Activated CD8-positive, alpha-beta T cell treated with anti-CD3 and anti-CD28 coated beads, Interleukin-2, amount 10 ng/mL, durations not matched to agents 7 days and 5 days (primary cell): ENCODE measurements at regions not wholly inside any gene's neighbourhood (a gene's known extent, or its start where the extent isn't known, plus 50 kb on each side); places are given as distances from the start of the nearest gene placed in this dataset.

ENCODE experiments used
- ATAC-seq: fragments of 150-1000 bp; cut with Tn5 transposase; one replicate; pipeline ENCODE4 v1.10.0; 2021; ENCODE audit warnings: moderate library complexity
- CTCF ChIA-PET: fragments of 350-600 bp; sonication (Branson Sonifier 250); formaldehyde crosslinking; loops from one replicate; lab custom pipeline; 2021; ENCODE audit warnings: antibody characterized with exemption; lab: Charles Lee
- POLR2A ChIA-PET: fragments of 350-600 bp; sonication (Branson Sonifier 250); formaldehyde crosslinking; loops from one replicate; lab custom pipeline; 2021; ENCODE audit warnings: antibody characterized with exemption; lab: Charles Lee
- DNase-seq: peaks from one replicate; pipeline ENCODE4 v3.0.0-alpha.2; 2020
- H3K27ac Mint-ChIP-seq: one replicate; pipeline ENCODE4 v1.8.0; 2021; ENCODE audit warnings: mild to moderate bottlenecking, mixed read lengths
- H3K27me3 Mint-ChIP-seq: one replicate; pipeline ENCODE4 v1.8.0; 2021; ENCODE audit warnings: low read depth, mixed read lengths
- H3K36me3 Mint-ChIP-seq: one replicate; pipeline ENCODE4 v1.8.0; 2021; ENCODE audit warnings: low read depth, mixed read lengths
- H3K4me1 Mint-ChIP-seq: one replicate; pipeline ENCODE4 v1.8.0; 2021; ENCODE audit warnings: low read depth, mixed read lengths
- H3K4me3 Mint-ChIP-seq: one replicate; pipeline ENCODE4 v1.8.0; 2021; ENCODE audit warnings: mild to moderate bottlenecking, mixed read lengths
- H3K9me3 Mint-ChIP-seq: one replicate; pipeline ENCODE4 v1.8.0; 2022; ENCODE audit warnings: mixed read lengths; ENCODE audit not compliant: insufficient read depth

- H3K27me3 Mint-ChIP-seq: no peaks in the 10 kb centered on the region
- H3K4me3 Mint-ChIP-seq: no peak overlapping the region
- CTCF ChIA-PET: no interaction called here
- H3K36me3 Mint-ChIP-seq: no peaks in the 10 kb centered on the region
- H3K9me3 Mint-ChIP-seq: no peaks in the 10 kb centered on the region
- POLR2A ChIA-PET: no interaction called here
- H3K27ac Mint-ChIP-seq: no peak overlapping the region
- no peak for DNase-seq
- ATAC-seq: no peak
- H3K4me1 Mint-ChIP-seq: no peaks in the 10 kb centered on the region
Observed at GRCh38 chr10:71078454-71079145, 133.8 kb upstream of the UNC5B start.

- CTCF ChIA-PET: no interaction called here
- DNase-seq: no peak
- no peaks in the 10 kb centered on the region for H3K4me1 Mint-ChIP-seq
- H3K9me3 Mint-ChIP-seq: no peaks in the 10 kb centered on the region
- no peaks in the 10 kb centered on the region for H3K36me3 Mint-ChIP-seq
- no peak overlapping the region for H3K27ac Mint-ChIP-seq
- no peaks in the 10 kb centered on the region for H3K27me3 Mint-ChIP-seq
- H3K4me3 Mint-ChIP-seq: no peak overlapping the region
- POLR2A ChIA-PET: no interaction called here
- no peak for ATAC-seq
Observed at GRCh38 chr10:71079761-71080380, 132.5 kb upstream of the UNC5B start.

GRCh38 chr10:71080381-71081228, 131.8 kb upstream of the UNC5B start:
- ATAC-seq: no peak
- H3K27ac Mint-ChIP-seq: no peak overlapping the region
- no peak for DNase-seq
- ChIA-PET CTCF (no interaction called here), POLR2A (no interaction called here)
- no peaks in the 10 kb centered on the region for H3K9me3 Mint-ChIP-seq
- no peaks in the 10 kb centered on the region for H3K27me3 Mint-ChIP-seq
- no peak overlapping the region for H3K4me3 Mint-ChIP-seq
- H3K36me3 Mint-ChIP-seq: no peaks in the 10 kb centered on the region
- H3K4me1 Mint-ChIP-seq: no peaks in the 10 kb centered on the region

GRCh38 chr10:71081229-71081560, 131.2 kb upstream of the UNC5B start:
- H3K27me3 Mint-ChIP-seq: no peaks in the 10 kb centered on the region
- H3K9me3 Mint-ChIP-seq: no peaks in the 10 kb centered on the region
- no peak overlapping the region for H3K4me3 Mint-ChIP-seq
- ChIA-PET POLR2A (no interaction called here), CTCF (no interaction called here)
- ATAC-seq (no peak), DNase-seq (no peak)
- H3K36me3 Mint-ChIP-seq: no peaks in the 10 kb centered on the region
- no peak overlapping the region for H3K27ac Mint-ChIP-seq
- H3K4me1 Mint-ChIP-seq: no peaks in the 10 kb centered on the region

- ATAC-seq (no peak), DNase-seq (no peak)
- H3K9me3 Mint-ChIP-seq: no peaks in the 10 kb centered on the region
- POLR2A ChIA-PET: no interaction called here
- H3K27me3 Mint-ChIP-seq: no peaks in the 10 kb centered on the region
- CTCF ChIA-PET: no interaction called here
- no peak overlapping the region for H3K4me3 Mint-ChIP-seq
- no peaks in the 10 kb centered on the region for H3K36me3 Mint-ChIP-seq
- H3K27ac Mint-ChIP-seq: no peak overlapping the region
- H3K4me1 Mint-ChIP-seq: no peaks in the 10 kb centered on the region
Observed at GRCh38 chr10:71081912-71082311, 130.5 kb upstream of the UNC5B start.

GRCh38 chr10:71082960-71083715, 129.2 kb upstream of the UNC5B start:
- no peak for DNase-seq
- ATAC-seq: no peak
- Mint-ChIP-seq H3K9me3 (no peaks in the 10 kb centered on the region), H3K4me3 (no peak overlapping the region), H3K27ac (no peak overlapping the region), H3K36me3 (no peaks in the 10 kb centered on the region), H3K4me1 (no peaks in the 10 kb centered on the region), H3K27me3 (no peaks in the 10 kb centered on the region)
- ChIA-PET POLR2A (no interaction called here), CTCF (no interaction called here)

GRCh38 chr10:71083716-71083975, 128.7 kb upstream of the UNC5B start:
- Mint-ChIP-seq H3K36me3 (no peaks in the 10 kb centered on the region), H3K27ac (no peak overlapping the region), H3K27me3 (no peaks in the 10 kb centered on the region), H3K9me3 (no peaks in the 10 kb centered on the region), H3K4me1 (no peaks in the 10 kb centered on the region), H3K4me3 (no peak overlapping the region)
- ChIA-PET POLR2A (no interaction called here), CTCF (no interaction called here)
- DNase-seq (no peak), ATAC-seq (no peak)

- ATAC-seq (no peak), DNase-seq (no peak)
- H3K9me3 Mint-ChIP-seq: no peaks in the 10 kb centered on the region
- no peak overlapping the region for H3K4me3 Mint-ChIP-seq
- H3K36me3 Mint-ChIP-seq: no peaks in the 10 kb centered on the region
- H3K27me3 Mint-ChIP-seq: no peaks in the 10 kb centered on the region
- CTCF ChIA-PET: no interaction called here
- no peaks in the 10 kb centered on the region for H3K4me1 Mint-ChIP-seq
- POLR2A ChIA-PET: no interaction called here
- H3K27ac Mint-ChIP-seq: no peak overlapping the region
Observed at GRCh38 chr10:71084061-71084817, 128.1 kb upstream of the UNC5B start.

GRCh38 chr10:71084818-71085126, 127.6 kb upstream of the UNC5B start:
- peak; percentile 16 for DNase-seq
- no peak for ATAC-seq
- CTCF ChIA-PET: no interaction called here
- H3K27me3 Mint-ChIP-seq: no peaks in the 10 kb centered on the region
- H3K9me3 Mint-ChIP-seq: no peaks in the 10 kb centered on the region
- POLR2A ChIA-PET: no interaction called here
- no peak overlapping the region for H3K4me3 Mint-ChIP-seq
- H3K27ac Mint-ChIP-seq: no peak overlapping the region
- no peaks in the 10 kb centered on the region for H3K36me3 Mint-ChIP-seq
- H3K4me1 Mint-ChIP-seq: no peaks in the 10 kb centered on the region

GRCh38 chr10:71085689-71086438, 126.5 kb upstream of the UNC5B start:
- DNase-seq: peak; percentile 16
- H3K4me3 Mint-ChIP-seq: no peak overlapping the region
- no peaks in the 10 kb centered on the region for H3K36me3 Mint-ChIP-seq

GRCh38 chr10:71086439-71087080, 125.8 kb upstream of the UNC5B start:
- ChIA-PET POLR2A (no interaction called here), CTCF (no interaction called here)
- Mint-ChIP-seq H3K4me1 (no peaks in the 10 kb centered on the region), H3K9me3 (no peaks in the 10 kb centered on the region), H3K4me3 (no peak overlapping the region), H3K36me3 (no peaks in the 10 kb centered on the region), H3K27me3 (no peaks in the 10 kb centered on the region), H3K27ac (no peak overlapping the region)
- DNase-seq (peak; percentile 1), ATAC-seq (no peak)

More at GRCh38 chr10:71085689-71086438, 126.5 kb upstream of the UNC5B start:
- H3K27me3 Mint-ChIP-seq: no peaks in the 10 kb centered on the region
- H3K9me3 Mint-ChIP-seq: no peaks in the 10 kb centered on the region
- POLR2A ChIA-PET: no interaction called here
- no peak overlapping the region for H3K27ac Mint-ChIP-seq
- no peaks in the 10 kb centered on the region for H3K4me1 Mint-ChIP-seq
- CTCF ChIA-PET: no interaction called here
- no peak for ATAC-seq
